ENCODE measurements at regions not wholly inside any gene's neighbourhood (a gene's known extent, or its start where the extent isn't known, plus 50 kb on each side); places are given as distances from the start of the nearest gene placed in this dataset.

GRCh38 chr6:1049900-1050299 is 262.0 kb upstream of the FOXQ1 start:
- TF ChIP-seq SRF (IDR thresholded peaks at IDR 0.05; ENCODE audit: low read depth in 2 of 2, low read length in 2 of 2) (no peak), ESRRA (IDR thresholded peaks at IDR 0.05; ENCODE audit: low read length) (no peak), NFYB (IDR thresholded peaks at IDR 0.05; ENCODE audit: insufficient read depth, low read depth, low read length) (no peak), STAT3 (IDR thresholded peaks at IDR 0.05; ENCODE audit: low read depth, low read length) (no peak), IRF3 (IDR thresholded peaks at IDR 0.05) (no peak), PAX8 (IDR thresholded peaks at IDR 0.05) (no peak), POLR2AphosphoS5 (IDR thresholded peaks at IDR 0.05; ENCODE audit: low read length) (no peak), HDAC2 (IDR thresholded peaks at IDR 0.05) (no peak), POLR2A (IDR thresholded peaks at IDR 0.05; ENCODE audit: low read depth, low read length) (no peak), MXI1 (IDR thresholded peaks at IDR 0.05; ENCODE audit: low read depth, low read length) (no peak), TCF3 (IDR thresholded peaks at IDR 0.05; ENCODE audit: borderline replicate concordance, insufficient read depth, low read depth, low read length) (no peak)
- TF ChIP-seq, protein P1, sequence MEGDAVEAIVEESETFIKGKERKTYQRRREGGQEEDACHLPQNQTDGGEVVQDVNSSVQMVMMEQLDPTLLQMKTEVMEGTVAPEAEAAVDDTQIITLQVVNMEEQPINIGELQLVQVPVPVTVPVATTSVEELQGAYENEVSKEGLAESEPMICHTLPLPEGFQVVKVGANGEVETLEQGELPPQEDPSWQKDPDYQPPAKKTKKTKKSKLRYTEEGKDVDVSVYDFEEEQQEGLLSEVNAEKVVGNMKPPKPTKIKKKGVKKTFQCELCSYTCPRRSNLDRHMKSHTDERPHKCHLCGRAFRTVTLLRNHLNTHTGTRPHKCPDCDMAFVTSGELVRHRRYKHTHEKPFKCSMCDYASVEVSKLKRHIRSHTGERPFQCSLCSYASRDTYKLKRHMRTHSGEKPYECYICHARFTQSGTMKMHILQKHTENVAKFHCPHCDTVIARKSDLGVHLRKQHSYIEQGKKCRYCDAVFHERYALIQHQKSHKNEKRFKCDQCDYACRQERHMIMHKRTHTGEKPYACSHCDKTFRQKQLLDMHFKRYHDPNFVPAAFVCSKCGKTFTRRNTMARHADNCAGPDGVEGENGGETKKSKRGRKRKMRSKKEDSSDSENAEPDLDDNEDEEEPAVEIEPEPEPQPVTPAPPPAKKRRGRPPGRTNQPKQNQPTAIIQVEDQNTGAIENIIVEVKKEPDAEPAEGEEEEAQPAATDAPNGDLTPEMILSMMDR (IDR thresholded peaks at IDR 0.05 in 2 of 3, conservative IDR thresholded peaks at IDR 0.05 in 1 of 3; ENCODE audit: control insufficient read depth in 2 of 3, extremely low read depth in 1 of 3, insufficient read depth in 1 of 3, low read depth in 3 of 3, low read length in 3 of 3): no peak
- TF ChIP-seq, protein P2, sequence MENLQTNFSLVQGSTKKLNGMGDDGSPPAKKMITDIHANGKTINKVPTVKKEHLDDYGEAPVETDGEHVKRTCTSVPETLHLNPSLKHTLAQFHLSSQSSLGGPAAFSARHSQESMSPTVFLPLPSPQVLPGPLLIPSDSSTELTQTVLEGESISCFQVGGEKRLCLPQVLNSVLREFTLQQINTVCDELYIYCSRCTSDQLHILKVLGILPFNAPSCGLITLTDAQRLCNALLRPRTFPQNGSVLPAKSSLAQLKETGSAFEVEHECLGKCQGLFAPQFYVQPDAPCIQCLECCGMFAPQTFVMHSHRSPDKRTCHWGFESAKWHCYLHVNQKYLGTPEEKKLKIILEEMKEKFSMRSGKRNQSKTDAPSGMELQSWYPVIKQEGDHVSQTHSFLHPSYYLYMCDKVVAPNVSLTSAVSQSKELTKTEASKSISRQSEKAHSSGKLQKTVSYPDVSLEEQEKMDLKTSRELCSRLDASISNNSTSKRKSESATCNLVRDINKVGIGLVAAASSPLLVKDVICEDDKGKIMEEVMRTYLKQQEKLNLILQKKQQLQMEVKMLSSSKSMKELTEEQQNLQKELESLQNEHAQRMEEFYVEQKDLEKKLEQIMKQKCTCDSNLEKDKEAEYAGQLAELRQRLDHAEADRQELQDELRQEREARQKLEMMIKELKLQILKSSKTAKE (IDR thresholded peaks at IDR 0.05; ENCODE audit: low read depth, poor library complexity, severe bottlenecking): no peak
- TF ChIP-seq, protein P3, sequence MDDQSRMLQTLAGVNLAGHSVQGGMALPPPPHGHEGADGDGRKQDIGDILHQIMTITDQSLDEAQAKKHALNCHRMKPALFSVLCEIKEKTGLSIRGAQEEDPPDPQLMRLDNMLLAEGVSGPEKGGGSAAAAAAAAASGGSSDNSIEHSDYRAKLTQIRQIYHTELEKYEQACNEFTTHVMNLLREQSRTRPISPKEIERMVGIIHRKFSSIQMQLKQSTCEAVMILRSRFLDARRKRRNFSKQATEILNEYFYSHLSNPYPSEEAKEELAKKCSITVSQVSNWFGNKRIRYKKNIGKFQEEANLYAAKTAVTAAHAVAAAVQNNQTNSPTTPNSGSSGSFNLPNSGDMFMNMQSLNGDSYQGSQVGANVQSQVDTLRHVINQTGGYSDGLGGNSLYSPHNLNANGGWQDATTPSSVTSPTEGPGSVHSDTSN (IDR thresholded peaks at IDR 0.05; ENCODE audit: insufficient replicate concordance, low read depth, low read length): no peak

Measured in GM12878 (cell line).